Keratinocyte (primary cell): ENCODE measurements at regions not wholly inside any gene's neighbourhood (a gene's known extent, or its start where the extent isn't known, plus 50 kb on each side); places are given as distances from the start of the nearest gene placed in this dataset.

Experiments
- CTCF ChIP-seq, 3 experiments: IDR thresholded peaks in 1 of 3; conservative IDR thresholded peaks in 1 of 3; optimal IDR thresholded peaks in 1 of 3; 2 replicates in 2 of 3; 3 replicates in 1 of 3; pipeline versions ENCODE3 to v1.5.1; 2011; ENCODE audit warnings: low read length in 3 of 3, mild to moderate bottlenecking in 3 of 3, moderate library complexity in 2 of 3, control low read depth in 1 of 3, inconsistent platforms in 1 of 3; ENCODE audit not compliant: insufficient read depth in 2 of 3; ENCODE audit errors: extremely low read depth in 1 of 3
- EZH2 ChIP-seq: IDR thresholded peaks from one replicate; pipeline ENCODE4 v1.6.1; 2012; ENCODE audit warnings: inconsistent platforms, mild to moderate bottlenecking, low read length, moderate library complexity

DNA sequence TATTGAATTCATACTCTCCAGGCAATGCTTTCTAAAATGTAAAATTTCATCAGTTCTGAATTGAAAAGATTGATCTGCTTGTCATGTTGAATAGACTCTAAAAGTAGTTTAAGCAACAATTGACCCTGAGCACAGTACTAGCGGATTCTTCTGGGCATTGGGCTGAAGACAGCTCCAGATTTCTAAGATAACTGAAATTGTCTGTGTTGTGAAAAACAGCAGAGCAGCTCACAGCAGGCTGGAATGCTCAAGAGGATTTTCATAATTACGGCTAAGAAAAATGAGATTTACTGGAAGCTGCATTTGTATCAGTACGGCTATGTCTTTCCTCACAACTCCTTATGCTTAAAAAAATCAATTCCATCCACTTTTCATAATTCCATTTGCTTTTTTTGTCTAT, 373.7 kb downstream of the HACE1 start:
- TF ChIP-seq CTCF (optimal IDR thresholded peaks at IDR 0.05 in 1 of 3, IDR thresholded peaks at IDR 0.05 in 1 of 3, conservative IDR thresholded peaks at IDR 0.05 in 1 of 3; ENCODE audit: extremely low read depth in 1 of 3, insufficient read depth in 2 of 3, low read length in 3 of 3): no peak
- no peak for TF ChIP-seq EZH2
